SKM-1 (cell line): ENCODE measurements at regions not wholly inside any gene's neighbourhood (a gene's known extent, or its start where the extent isn't known, plus 50 kb on each side); places are given as distances from the start of the nearest gene placed in this dataset.
"Not testable (repeated sequence)": the region's sequence is repeated elsewhere in the genome, so short reads cannot be mapped to it uniquely, and the experiment has no call there.

Experiments
- DNase-seq: peaks from one replicate; lab custom pipeline; 2025; ENCODE audit not compliant: unreplicated experiment; lab: John Stamatoyannopoulos, UW

DNA sequence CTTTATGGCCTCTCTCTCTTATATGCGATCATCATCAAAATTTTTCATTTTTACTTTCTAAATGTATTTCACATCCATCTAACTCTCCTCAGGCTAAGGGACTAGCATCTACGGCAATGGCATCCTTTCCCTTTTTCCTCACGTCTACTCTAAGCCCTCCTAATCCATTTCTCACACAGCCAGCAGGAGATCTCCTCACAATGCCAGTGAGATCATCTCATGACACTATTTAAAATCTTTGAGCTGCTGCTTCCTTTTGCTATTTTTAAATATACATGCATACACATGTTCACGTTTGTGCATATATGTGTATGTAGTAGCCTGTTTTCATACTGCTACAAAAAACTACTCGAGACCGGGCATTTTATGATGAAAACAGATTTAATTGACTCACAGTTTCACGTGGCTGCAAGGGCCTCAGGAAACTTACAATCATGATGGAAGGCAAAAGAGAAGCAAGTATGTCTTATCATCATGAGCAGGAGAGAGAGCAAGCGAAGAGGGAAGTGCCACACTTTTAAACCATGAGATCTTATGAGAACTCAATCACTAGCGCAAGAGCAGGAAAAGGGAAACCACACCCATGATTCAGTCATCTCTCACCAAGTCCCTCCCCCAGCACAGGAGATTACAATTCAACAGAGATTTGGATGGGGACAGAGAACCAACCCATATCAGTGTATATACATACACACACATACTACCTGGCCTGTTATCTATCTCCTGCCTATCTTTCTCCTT, 599.2 kb upstream of the ROBO1 start:
- DNase-seq = peak; percentile 23

DNA sequence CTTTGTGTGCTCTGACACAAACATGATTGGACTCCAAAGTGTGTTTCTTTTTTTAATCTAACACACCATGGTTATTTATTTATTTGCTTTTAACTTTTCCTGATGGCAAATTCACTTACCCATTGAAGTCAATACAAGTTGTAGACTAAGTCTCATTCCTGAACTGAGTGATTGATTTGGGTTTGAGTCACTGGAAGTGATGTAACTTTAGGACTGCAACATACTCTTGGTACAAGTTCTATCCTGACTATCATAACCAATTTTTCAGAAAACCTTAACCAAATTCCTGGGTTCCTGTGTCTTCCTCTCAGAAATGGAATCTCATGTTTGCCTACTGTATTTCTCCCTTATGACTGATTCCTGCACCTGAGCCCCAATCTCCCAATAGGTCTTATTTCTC, 590.0 kb upstream of the ROBO1 start:
- DNase-seq = no peak

- peak; percentile 5 for DNase-seq
Observed at GRCh38 chr3:80355144-80355543, 587.3 kb upstream of the ROBO1 start.

DNA sequence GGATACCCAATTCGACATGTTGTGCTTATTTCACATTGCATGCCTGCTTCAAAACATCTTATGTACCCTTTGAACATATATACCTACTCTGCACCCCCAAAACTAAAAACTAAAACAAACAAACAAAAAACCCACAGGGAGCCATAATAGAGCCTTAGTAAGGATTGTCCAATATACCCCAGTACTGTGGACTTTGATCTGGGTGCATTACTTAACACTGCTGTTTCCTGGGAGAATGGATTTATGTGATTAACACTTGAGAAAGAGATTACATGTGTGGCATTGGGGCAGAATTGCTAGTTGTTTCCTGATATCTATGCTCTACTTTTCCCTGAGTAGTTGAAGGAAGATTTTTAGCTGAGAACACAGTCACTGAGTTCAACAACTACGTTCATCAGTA, 583.4 kb upstream of the ROBO1 start:
- DNase-seq = no peak

- no peak for DNase-seq
Observed at GRCh38 chr3:80350771-80351170, 583.0 kb upstream of the ROBO1 start.

DNA sequence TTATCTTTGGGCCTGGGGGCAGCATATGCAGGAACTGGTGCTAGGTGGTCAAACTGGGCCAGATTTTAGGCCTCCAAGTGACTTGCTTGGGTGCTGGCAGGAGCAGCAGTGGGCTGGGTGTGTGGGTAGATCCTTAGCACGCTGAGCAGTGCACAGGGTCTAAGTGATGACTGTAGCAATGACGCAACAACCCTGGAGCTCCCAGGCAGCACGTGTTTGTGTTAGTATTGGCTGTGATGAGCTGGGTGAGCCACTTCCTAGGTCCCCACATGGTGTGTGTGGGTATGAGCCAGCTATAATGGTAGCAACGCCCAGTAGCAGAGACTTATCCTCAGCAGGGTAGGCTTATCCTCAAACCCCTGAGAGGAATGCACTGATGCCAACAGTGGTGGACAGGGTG, 570.6 kb upstream of the ROBO1 start:
- DNase-seq = no peak

DNA sequence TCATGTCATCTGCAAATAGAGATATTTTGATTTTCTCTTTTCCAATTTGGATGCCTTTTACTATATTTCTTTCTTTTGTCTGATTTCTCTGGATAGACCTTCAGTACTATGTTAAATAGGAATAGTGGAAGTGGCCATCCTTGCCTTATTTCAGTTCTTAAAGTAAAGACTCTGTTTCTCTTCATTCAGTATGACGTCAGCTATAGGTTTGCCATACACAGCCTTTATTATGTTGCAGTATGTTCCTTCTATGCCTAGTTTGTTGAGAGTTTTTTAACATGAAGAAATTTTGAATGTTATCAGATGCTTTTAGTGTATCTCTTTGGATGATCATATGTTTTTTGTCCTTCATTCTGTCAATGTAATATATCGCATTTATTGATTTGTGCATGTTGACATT, 566.7 kb upstream of the ROBO1 start:
- no peak for DNase-seq

- DNase-seq = no peak
Observed at GRCh38 chr3:80331494-80332170, 563.8 kb upstream of the ROBO1 start.

DNA sequence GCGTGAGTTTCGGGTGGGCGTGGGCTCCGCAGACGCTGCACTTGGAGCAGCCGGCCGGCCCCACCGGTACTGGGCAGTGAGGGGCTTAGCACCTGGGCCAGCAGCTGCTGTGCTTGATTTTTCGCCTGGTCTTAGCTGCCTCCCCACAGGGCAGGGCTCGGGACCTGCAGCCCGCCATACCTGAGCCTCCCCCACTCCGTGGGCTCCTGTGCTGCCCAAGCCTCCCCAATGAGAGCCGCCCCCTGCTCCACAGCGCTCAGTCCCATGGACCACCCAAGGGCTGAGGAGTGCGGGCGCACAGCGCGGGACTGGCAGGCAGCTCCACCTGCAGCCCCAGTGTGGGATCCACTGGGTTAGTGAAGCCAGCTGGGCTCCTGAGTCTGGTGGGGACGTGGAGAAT, 546.7 kb upstream of the ROBO1 start:
- not testable (repeated sequence) for DNase-seq

DNA sequence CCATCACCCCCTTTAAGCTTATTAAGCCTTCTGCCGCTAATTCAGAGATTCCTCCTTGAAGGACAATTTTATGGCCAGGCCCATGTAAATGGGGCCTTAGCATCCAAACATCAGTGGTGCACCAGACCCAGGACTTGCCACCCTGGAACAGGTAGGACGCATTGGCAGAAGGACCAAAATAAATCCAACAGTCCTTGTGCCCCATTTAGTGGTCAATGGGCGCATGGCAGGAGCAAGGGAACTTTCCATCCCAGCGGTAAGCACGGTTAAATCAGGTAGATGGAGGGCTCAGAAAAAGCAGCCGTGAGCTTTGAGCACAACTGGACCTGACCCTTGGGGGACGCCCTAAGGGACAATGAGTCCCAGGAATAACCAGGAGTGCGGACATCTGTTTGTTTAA, 540.8 kb upstream of the ROBO1 start:
- no peak for DNase-seq

DNA sequence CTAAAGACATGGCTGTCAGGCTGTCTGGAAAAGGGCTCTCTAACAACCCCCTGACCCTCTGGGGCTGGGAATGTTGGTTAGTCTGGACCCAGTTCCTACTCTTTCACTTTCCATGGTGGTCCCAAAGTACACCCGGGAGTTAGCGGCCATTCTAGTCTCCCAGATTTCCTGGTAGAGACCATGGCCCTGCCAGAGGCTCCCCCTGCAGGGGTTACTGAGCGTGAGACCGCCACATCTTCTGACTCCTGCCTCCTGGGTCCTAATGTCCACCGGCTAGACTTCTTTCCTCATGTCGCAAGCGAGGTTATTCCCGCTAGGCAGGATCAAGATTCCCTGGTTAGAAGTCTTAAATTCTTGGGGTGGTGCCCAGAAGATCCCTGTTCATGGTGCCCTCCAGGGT, 540.0 kb upstream of the ROBO1 start:
- no peak for DNase-seq

- DNase-seq = no peak
Observed at GRCh38 chr3:80297720-80298119, 529.9 kb upstream of the ROBO1 start.

DNA sequence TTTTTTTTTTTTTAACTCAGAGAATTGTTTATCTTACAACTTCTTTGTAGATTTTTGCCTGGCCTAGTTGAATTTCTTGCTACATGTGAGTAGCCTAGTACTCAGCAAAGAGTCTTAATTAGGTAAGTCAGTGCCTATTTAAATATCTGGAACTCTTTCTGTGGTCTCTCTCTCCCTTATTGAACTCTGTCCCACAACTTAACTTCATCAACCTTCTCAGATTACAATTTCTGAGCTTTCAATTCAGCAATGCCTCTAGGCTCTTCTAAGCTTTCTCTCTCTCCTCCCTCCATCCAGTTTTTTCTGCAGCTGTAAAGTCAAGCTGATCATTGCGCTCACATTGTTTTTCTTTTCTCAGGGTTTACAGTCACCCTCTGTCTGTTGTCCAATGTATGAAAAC, 517.6 kb upstream of the ROBO1 start:
- no peak for DNase-seq

- no peak for DNase-seq
Observed at GRCh38 chr3:80283783-80284182, 516.0 kb upstream of the ROBO1 start.

DNA sequence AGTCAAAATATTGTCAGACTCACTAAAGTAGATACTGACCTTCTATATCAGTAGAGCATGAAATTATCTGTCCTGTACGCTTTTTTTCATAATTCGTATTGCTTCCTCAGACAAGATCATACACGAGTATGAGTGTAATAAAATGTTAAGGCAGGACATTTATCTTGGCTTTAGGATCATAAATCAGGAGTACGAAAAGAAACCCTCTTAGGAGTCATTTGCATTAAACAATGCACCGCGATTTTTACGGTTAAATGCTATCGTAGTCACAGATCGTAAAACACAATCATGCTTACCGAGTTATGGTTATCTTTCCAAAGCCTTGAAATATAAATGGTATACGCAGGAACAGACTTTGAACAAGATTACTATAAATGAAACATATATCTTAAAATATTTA, 510.3 kb upstream of the ROBO1 start:
- DNase-seq = no peak

GRCh38 chr3:80275120-80275519, 507.3 kb upstream of the ROBO1 start:
- DNase-seq = no peak

DNA sequence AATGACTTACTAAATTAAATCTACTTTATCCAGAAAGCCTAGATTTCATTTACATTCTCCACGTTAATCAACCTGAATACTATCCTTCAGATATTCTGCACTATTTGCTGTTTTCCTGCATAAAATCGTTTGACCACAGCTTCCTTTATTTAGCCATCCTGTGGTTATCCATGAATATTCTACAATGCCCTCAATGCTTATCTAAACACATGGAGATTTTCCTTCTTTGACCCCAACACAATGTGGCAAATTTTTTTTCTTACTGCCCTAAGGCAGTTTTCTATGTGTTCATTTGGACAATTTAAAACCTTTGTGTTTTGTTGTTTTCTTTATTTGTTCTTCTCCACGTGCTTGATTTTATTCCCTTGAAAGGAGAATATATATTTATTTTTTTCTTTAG, 495.5 kb upstream of the ROBO1 start:
- DNase-seq = no peak

DNA sequence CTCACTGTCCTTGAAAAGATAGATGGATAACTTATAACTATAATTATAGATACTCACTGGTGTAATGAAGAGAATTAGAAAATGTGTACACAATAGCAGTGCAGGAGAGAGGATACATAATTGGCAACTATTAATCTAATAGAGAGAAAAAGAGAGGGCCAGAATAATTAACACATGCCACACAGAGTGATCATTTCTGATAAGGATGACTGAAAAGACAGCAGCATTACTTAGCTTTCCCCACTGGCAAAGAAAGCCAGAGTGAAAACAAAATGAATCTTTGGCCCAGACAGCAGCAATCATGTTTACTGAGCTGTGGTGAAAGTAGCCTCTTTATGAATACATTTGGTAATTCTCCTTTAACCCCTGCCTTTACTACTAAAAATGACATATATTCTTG, 493.3 kb upstream of the ROBO1 start:
- no peak for DNase-seq

DNA sequence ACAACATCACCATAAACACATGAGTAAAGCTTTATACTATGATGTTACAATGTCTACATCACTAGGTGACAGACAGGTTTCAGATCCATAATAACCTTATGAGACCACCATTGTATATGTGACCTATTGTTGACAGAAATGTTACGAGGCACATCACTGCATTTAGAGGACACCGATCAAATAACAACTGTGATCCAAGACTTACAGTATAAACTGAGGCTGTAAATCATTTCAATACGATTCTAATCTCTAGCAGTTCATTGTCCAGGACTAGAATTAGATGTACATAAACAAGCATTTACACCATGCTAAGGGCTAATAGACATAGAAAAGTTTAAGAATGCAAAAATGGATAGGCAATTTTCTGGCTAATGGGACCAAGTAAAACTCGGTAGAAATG, 491.9 kb upstream of the ROBO1 start:
- DNase-seq = no peak

GRCh38 chr3:80252113-80252512, 484.3 kb upstream of the ROBO1 start:
- DNase-seq = no peak

DNA sequence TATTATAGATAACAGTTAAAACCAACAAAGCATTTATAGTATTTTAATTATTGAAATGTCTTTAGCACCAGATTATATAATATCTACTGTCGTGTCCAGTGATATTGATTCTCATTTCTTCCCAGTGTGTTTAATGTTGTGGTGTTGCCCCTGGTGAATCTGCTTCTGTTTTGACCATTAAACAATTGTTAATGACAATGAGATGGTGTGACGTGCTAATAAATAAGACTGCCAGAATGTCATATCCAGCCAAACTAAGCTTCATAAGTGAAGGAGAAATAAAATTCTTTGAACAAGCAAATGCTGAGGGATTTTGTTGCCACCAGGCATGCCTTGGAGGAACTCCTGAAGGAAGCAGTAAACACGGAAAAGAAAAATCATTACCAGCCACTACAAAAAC, 480.0 kb upstream of the ROBO1 start:
- DNase-seq = no peak

DNA sequence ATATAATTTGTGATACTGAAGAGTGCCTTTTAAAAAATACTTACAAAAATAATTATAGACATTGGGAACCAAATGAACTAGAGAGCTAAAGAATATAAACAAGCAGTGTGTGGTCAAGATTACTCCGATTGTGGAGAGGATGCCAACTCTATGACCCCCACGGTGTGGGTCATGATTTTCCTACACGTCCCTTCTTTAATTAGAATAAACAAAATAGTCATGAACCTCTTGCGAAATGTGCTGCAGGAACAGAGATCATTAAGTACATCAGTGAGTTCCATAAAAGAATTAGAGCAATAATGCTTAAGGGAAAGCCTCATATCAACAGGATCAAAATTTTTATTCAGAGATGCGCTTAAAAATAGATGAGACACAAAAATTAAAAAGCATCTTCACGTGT, 476.6 kb upstream of the ROBO1 start:
- no peak for DNase-seq

GRCh38 chr3:80241791-80242190, 474.0 kb upstream of the ROBO1 start:
- no peak for DNase-seq
